Tibial artery (tissue), 4 donors: ENCODE measurements at regions not wholly inside any gene's neighbourhood (a gene's known extent, or its start where the extent isn't known, plus 50 kb on each side); places are given as distances from the start of the nearest gene placed in this dataset.

Source experiments
- DNase-seq, 2 donors: peaks; one replicate each; pipeline ENCODE4 v3.0.0-alpha.2; 2019
- H3K27ac ChIP-seq, 2 donors: fragments of 200-600 bp; sonication (generic) in 1 of 2; 1 replicate in 1 of 2; 2 replicates in 1 of 2; pipeline ENCODE4 v1.5.1; 2018 to 2019; ENCODE audit warnings: mild to moderate bottlenecking in 1 of 2
- H3K27me3 ChIP-seq, 2 donors: fragments of 200-600 bp; sonication (generic) in 1 of 2; one replicate each; pipeline versions ENCODE4 v1.5.1 to v1.6.0; 2016 to 2019
- H3K36me3 ChIP-seq, 3 donors: fragments of 200-600 bp; sonication (generic) in 2 of 3; one replicate each; pipeline ENCODE4 v1.5.1; 2016 to 2019; ENCODE audit warnings: mild to moderate bottlenecking in 2 of 3
- H3K4me1 ChIP-seq, 4 donors: fragments of 200-600 bp; sonication (generic) in 2 of 4; 1 replicate in 3 of 4; 2 replicates in 1 of 4; pipeline ENCODE4 v1.5.1; 2016 to 2019
- H3K4me3 ChIP-seq, 2 donors: fragments of 200-600 bp; sonication (generic) in 1 of 2; 1 replicate in 1 of 2; 2 replicates in 1 of 2; pipeline ENCODE4 v1.5.1; 2018 to 2019; ENCODE audit warnings: mild to moderate bottlenecking in 2 of 2
- H3K9me3 ChIP-seq, 3 donors: fragments of 200-600 bp; sonication (generic) in 1 of 3; one replicate each; pipeline ENCODE4 v1.5.1; 2016 to 2019
- intact Hi-C: fragments of 100-400 bp; cut with DNase I; formaldehyde crosslinking; loops from one replicate; pipeline ENCODE4 v1.15.0; 2023; ENCODE audit warnings: low total_unique reads
- TF ChIP-seq, protein P1 (sequence below), 2 experiments: fragments of 200-600 bp in 1 of 2; fragments of 450-650 bp in 1 of 2; IDR thresholded peaks; one replicate each; pipeline ENCODE4 v1.5.1; 2017 to 2019; ENCODE audit warnings: antibody characterized with exemption in 2 of 2, mild to moderate bottlenecking in 1 of 2, moderate library complexity in 1 of 2

DNA sequence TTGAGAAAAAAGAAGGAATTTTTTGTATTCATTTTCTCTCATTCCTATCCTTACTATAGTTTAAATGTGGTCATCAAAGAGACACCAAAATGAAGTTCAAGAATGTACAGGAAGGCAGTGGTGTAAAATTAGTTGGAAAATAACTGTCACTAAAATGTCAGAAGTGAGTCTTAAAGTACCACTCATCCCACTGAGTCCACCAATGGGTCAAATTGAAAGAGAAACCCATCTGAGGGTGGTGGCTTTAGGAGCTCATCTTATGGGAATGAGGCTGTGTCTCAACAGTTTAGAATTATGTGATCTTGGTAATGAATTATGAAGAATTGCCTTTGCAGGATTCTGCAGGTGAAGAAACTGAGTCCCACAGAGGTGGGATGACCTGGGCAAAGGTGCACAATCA is 403.5 kb downstream of the FGF9 start:
- Histone ChIP-seq H3K27me3 (no peaks in the 10 kb centered on the region), H3K27ac (no peak overlapping the region)
- intact Hi-C loops: no loop called here

DNA sequence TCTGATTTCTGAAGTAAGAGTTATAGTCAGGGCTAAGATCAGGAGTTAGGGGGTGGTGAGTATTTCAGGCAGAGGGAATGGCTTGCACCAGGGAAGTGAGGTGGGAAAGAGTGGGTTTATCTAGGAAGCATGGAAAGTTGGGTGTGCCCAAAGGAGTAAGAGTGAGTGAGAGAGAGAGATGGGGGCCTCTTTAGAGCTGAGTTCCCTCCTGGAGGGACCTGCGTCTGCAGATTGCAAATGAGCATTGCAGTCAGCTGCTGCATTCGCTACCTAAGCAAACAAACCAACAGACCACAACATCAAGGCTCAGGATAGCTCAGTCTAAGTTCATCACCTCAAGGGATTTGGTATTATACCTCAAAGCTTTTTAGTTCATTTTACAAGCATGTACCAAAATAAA is 405.8 kb downstream of the FGF9 start:
- Histone ChIP-seq H3K27ac (no peak overlapping the region), H3K4me3 (no peak overlapping the region), H3K9me3 (no peaks in the 10 kb centered on the region), H3K27me3 (no peaks in the 10 kb centered on the region), H3K4me1 (no peaks in the 10 kb centered on the region), H3K36me3 (no peaks in the 10 kb centered on the region)
- no peak for DNase-seq
- TF ChIP-seq, protein P1, sequence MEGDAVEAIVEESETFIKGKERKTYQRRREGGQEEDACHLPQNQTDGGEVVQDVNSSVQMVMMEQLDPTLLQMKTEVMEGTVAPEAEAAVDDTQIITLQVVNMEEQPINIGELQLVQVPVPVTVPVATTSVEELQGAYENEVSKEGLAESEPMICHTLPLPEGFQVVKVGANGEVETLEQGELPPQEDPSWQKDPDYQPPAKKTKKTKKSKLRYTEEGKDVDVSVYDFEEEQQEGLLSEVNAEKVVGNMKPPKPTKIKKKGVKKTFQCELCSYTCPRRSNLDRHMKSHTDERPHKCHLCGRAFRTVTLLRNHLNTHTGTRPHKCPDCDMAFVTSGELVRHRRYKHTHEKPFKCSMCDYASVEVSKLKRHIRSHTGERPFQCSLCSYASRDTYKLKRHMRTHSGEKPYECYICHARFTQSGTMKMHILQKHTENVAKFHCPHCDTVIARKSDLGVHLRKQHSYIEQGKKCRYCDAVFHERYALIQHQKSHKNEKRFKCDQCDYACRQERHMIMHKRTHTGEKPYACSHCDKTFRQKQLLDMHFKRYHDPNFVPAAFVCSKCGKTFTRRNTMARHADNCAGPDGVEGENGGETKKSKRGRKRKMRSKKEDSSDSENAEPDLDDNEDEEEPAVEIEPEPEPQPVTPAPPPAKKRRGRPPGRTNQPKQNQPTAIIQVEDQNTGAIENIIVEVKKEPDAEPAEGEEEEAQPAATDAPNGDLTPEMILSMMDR (IDR thresholded peaks at IDR 0.05): no peak
- intact Hi-C loops: no loop called here

More for the DNA sequence above, 403.5 kb downstream of the FGF9 start:
- TF ChIP-seq, protein P1 (IDR thresholded peaks at IDR 0.05): no peak
- H3K9me3 ChIP-seq: no peaks in the 10 kb centered on the region
- H3K36me3 ChIP-seq: no peaks in the 10 kb centered on the region
- H3K4me1 ChIP-seq: no peaks in the 10 kb centered on the region
- H3K4me3 ChIP-seq: no peak overlapping the region
- DNase-seq: no peak

DNA sequence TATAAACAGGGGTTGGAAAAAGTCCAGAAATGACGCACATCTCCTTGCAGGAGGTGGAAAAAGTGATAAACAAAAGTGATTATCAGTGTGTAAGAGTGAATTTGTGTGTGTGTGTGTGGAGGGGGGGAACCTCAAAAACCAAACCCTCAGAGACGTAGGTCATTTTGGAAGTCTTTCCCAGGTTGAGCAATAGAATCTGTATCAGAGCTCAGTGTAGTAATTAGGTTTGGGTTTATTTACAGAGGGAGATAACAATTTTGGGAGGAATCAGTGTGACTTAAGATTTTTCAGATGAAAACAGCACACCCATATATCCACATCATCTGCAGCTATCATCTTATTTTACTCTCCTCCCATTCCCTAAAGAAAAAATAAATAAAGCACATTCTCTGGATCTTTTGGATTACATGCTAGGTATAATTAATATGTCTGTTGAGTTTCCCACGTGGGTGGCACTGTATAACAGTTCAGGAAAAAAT is 406.4 kb downstream of the FGF9 start:
- no peak for DNase-seq
- Histone ChIP-seq H3K27ac (no peak overlapping the region), H3K9me3 (no peaks in the 10 kb centered on the region), H3K4me3 (no peak overlapping the region), H3K4me1 (no peaks in the 10 kb centered on the region), H3K36me3 (no peaks in the 10 kb centered on the region), H3K27me3 (no peaks in the 10 kb centered on the region)
- TF ChIP-seq, protein P1 (IDR thresholded peaks at IDR 0.05): no peak
- intact Hi-C loops: no loop called here

DNA sequence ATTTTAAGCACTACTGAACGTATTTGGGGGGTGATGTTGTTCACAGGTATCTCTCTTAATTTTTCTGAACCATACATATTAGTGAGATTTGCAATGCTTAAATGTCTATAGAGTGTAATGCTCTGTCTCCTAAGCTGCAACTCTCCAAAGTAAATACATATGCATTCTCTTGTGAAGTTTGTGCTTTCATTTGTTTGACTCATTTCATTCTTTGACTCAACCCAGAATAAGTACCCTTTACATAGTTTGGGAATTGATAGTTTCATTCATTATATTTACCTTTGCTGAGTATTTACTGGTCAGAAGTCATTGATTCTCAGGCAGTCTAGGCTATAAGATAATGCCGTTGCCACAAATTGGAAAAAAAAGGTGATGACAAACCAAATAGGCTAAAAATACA is 406.9 kb downstream of the FGF9 start:
- intact Hi-C loops: no loop called here
- Histone ChIP-seq H3K9me3 (no peaks in the 10 kb centered on the region), H3K27me3 (no peaks in the 10 kb centered on the region), H3K4me1 (no peaks in the 10 kb centered on the region), H3K27ac (no peak overlapping the region), H3K4me3 (no peak overlapping the region), H3K36me3 (no peaks in the 10 kb centered on the region)
- TF ChIP-seq, protein P1 (IDR thresholded peaks at IDR 0.05): no peak
- DNase-seq: no peak

DNA sequence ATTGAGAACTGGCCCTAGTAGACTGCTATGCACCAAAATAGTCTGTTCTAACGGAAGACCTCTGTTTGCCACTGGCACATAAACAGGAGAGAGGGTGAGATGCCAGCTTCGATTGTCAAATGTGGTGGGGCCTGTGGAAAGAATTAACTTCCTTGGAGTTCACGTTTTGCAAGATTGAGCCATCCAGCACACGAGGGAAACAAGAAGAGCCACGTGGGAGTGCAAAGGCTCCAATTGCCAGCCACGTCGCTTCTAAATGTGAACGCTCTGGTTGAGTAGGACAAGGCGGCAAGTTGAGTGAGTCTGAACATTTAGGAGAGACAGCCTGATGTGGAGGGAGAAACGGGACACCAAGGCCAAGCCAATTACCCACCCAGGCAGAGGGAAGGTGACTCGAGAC is 409.1 kb downstream of the FGF9 start:
- no peak for DNase-seq
- no peak overlapping the region for H3K27ac ChIP-seq
- no peak overlapping the region for H3K4me3 ChIP-seq
- no peaks in the 10 kb centered on the region for H3K9me3 ChIP-seq
- H3K4me1 ChIP-seq: no peaks in the 10 kb centered on the region
- H3K36me3 ChIP-seq: no peaks in the 10 kb centered on the region
- intact Hi-C loops: no loop called here
- H3K27me3 ChIP-seq: no peaks in the 10 kb centered on the region
- TF ChIP-seq, protein P1 (IDR thresholded peaks at IDR 0.05): no peak

DNA sequence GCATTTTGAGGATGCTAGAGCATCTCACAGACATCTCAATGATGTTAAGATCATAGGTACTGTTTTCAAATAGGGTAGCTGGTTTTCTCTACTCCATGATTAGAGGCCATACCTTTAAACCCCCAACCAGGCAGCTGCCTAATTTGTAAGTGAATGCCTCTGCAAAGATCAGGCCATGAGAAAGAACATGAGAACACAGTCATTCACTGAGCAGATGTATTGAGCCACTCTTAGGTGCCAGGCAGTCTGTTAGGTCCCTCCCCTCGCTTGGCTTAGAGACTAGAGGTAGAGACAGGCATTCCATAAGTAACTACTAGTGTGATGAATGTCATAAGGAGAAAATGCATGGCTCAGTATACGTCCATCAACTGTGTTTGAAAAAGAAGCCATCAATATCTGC is 410.0 kb downstream of the FGF9 start:
- intact Hi-C loops: no loop called here
- no peaks in the 10 kb centered on the region for H3K27me3 ChIP-seq
- no peak overlapping the region for H3K27ac ChIP-seq
- H3K4me3 ChIP-seq: no peak overlapping the region
- no peaks in the 10 kb centered on the region for H3K36me3 ChIP-seq
- no peaks in the 10 kb centered on the region for H3K4me1 ChIP-seq
- no peak for DNase-seq
- H3K9me3 ChIP-seq: no peaks in the 10 kb centered on the region
- TF ChIP-seq, protein P1 (IDR thresholded peaks at IDR 0.05): no peak
